ENCODE measurements at regions not wholly inside any gene's neighbourhood (a gene's known extent, or its start where the extent isn't known, plus 50 kb on each side); places are given as distances from the start of the nearest gene placed in this dataset.
A peak's percentile ranks its signal among the peaks of the same experiment; 100 is the strongest.

GRCh38 chr9:129337336-129338140 is 159.5 kb upstream of the IER5L start:
- DNase-seq: no peak

GRCh38 chr9:129336601-129337331 is 158.7 kb upstream of the IER5L start:
- no peak for DNase-seq

GRCh38 chr9:129336130-129336528 is 158.1 kb upstream of the IER5L start:
- DNase-seq: no peak

DNA sequence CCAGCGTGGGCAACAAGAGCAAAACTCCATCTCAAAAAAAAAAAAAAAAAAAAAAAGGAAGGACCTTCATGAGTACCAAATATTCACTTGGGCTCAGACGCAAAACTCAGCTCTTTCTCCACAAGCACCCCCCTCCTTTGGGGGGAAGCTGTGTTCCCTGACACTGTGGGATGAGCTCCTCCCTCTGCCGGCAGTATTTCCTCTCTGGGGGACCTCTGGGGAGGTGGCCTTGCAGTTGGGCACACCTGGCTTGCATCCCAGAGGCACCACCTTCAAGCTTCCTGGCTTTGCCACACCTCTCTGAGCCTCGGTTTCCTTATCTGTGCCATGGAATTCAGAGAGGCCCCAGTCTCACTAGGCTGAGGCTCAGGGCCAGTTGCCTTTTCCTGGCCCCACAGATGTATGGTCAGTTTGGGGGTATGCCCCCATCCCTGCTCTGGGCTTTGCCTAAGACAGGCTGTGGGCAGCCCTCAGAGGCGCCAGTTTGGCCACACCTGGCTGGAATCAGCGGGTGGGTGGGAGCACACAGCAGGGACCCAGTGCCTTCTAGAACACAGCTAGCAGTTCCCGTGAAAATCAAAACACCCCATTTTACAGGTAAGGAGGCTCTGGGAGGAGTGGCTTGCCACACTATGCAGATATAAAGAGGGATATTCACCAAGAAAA is 157.5 kb upstream of the IER5L start:
- no peak for DNase-seq

DNA sequence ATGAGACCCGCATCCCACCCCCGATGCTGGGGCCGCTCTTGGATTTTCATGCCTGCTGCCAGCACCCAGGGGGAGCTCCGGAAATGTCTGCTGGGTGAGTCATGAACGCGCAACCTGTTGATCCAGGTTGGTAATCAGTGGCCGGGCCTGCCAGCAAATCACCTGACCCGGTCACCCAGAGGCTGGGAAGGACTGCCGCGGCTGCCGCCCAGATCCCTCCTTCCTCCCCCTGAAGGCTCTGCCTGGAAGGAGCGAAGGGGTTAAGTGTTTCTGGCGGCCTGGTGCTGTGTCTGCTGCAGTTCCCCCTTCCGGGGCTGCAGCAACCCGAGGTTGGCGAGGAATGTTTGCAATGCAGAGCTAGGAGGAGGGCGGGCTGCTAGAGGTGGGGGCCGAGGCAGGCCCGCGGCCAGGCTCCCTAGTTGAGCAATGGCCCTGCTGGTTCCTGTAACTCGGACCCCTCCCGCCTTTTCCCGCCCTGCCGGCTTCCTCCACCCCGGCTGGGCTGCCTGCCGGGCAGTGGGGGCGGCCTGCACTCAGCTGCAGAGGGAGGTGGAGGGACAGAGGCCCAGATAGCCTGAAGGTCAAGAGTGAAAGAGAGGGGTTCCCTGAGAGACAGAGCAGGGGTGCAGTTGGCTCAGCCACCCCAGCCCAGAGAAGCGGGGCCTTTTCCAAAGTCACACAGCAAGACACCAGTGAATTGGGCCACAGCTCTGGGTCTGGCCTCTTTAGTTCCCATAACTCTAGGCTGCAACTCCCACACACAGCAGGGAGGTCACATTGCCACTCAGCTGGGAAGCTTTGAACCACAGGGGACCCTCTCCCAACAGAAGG is 156.3 kb upstream of the IER5L start:
- peak; percentile 83 for DNase-seq

- DNase-seq: no peak
Measured at GRCh38 chr9:129333617-129334104, 155.6 kb upstream of the IER5L start.

- no peak for DNase-seq
Measured at GRCh38 chr9:129332581-129332980, 154.5 kb upstream of the IER5L start.

- DNase-seq: no peak
Measured at GRCh38 chr9:129331772-129332500, 153.9 kb upstream of the IER5L start.

DNA sequence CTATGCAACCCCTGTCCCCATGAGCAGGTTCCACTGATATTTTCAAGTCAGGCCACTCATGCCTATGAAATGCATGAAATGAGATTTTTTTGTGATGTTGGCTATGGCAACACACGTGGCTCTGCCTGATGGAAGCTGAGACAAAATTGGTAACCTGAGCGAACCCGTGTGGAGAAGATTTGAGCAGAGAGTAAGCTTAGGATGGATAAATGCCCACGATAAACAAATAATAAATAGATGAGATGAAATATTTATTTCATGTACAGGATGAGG is 153.4 kb upstream of the IER5L start:
- no peak for DNase-seq

DNA sequence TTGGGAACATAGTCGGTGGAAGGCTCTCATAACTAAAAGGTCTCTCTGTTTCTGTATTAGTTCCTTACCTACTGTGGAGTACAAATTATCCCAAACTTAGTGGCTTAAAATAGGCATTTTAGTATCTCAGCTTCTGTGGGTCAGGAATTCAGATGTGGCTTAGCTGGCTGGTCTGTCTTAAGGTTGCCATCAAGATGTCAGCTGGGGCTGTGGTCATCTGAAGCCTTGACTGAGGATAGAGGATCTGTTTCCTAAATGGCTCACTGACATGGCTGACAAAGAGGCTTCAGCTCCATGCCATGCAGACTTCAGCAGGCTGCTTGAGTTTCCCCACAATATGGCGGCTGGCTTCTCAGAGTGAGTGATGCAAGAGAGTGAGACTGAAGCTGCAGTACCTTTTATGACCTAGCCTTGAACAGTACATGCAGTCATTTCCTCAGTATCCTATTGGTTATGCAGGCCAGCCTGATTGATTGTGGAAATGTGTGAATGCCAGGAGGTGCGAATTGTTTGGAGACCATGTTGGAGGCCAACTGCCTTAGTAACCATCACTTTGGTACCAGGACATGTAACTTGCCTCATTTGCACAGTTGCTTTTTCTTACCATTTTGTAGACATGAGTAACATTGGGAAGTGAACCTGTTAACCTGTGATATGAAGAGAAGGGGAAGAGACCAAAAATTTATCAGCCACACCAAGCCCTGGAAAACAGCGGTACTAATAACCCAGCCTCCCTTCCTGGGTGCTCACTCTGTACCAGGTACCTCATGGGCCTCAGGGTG is 152.8 kb upstream of the IER5L start:
- DNase-seq: peak; percentile 48

- DNase-seq: no peak
Measured at GRCh38 chr9:129328355-129329042, 150.4 kb upstream of the IER5L start.

- no peak for DNase-seq
Measured at GRCh38 chr9:129327552-129328328, 149.7 kb upstream of the IER5L start.

GRCh38 chr9:129326061-129327005 is 148.3 kb upstream of the IER5L start:
- DNase-seq: no peak

- no peak for DNase-seq
Measured at GRCh38 chr9:129324808-129325502, 146.9 kb upstream of the IER5L start.

GRCh38 chr9:129323999-129324553 is 146.0 kb upstream of the IER5L start:
- no peak for DNase-seq

GRCh38 chr9:129323376-129323998 is 145.4 kb upstream of the IER5L start:
- no peak for DNase-seq

DNA sequence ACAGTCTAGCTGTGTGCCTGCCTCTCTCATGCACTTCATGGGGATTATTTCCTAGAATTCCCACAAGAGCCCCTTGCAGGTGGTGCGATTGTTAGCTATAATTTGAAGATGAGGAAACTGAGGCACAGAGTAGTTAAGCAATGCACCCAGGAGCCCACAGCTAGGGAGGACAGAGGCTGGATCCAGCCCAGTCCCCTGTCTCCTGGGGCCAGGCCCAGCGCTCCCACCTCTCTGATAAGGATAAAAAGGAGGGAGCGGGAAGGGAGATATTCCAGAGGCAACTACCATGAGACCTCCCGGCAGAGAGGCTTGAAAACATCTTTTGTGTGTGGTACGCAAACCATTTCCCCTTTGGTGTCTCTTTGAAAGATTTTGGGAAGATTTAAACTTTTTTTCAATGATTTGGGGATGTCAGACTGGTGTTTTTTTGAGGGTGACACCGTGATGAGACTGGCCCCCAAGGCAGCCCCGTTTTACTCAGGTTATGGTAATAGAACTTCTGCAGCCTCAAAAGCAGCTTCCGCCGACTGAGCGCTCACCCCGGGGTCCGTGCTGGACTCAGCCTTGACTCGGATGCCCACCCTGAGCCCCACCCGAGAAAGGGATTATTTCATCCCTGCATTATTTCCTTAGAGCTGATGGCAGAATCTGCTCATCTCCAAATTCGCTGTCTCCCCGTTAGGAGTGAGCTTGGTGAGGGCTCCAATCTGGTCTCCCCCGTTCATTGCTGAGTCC is 144.7 kb upstream of the IER5L start:
- no peak for DNase-seq
